Mucosa of stomach (tissue), 1 donor: ENCODE measurements at regions not wholly inside any gene's neighbourhood (a gene's known extent, or its start where the extent isn't known, plus 50 kb on each side); places are given as distances from the start of the nearest gene placed in this dataset.

Source experiments
- H3K27me3 ChIP-seq: one replicate; pipeline ENCODE4 v1.7.0; 2013; ENCODE audit warnings: mild to moderate bottlenecking, low read length; ENCODE audit not compliant: control insufficient read depth, insufficient read depth
- H3K36me3 ChIP-seq: one replicate; pipeline ENCODE4 v1.7.0; 2013; ENCODE audit warnings: low read length; ENCODE audit not compliant: control insufficient read depth, insufficient read depth
- H3K4me1 ChIP-seq: one replicate; pipeline ENCODE4 v1.7.0; 2013; ENCODE audit warnings: mild to moderate bottlenecking, low read length; ENCODE audit not compliant: control insufficient read depth, insufficient read depth
- H3K4me3 ChIP-seq: one replicate; pipeline ENCODE4 v1.7.0; 2013; ENCODE audit warnings: low read length
- H3K9ac ChIP-seq: one replicate; pipeline ENCODE4 v1.7.0; 2013; ENCODE audit warnings: mild to moderate bottlenecking, low read length, moderate library complexity
- H3K9me3 ChIP-seq: one replicate; pipeline ENCODE4 v1.7.0; 2013; ENCODE audit warnings: mild to moderate bottlenecking, low read length, moderate library complexity; ENCODE audit not compliant: control insufficient read depth
- donor health status: Pancreatic carcinoma.

DNA sequence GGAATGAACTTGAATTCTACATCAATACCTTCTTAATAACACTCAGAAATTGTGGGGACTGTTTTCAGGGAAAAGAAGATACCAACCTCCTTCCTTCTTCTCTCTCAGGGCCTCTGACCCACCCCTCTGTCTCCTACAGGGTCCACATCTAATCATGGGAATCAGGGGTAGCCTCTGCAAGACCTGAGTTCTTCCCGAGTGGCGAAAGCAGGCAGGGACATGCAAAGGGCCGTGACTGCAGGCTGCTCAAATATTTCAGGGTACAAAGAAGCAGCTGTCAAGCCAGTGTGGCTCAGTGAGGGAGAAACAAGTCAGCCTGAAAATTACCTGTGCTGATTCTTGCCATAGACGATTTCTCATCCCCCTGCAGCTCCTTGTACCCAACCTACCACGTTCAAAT is 123.1 kb upstream of the PARP11 start:
- no peaks in the 10 kb centered on the region for H3K36me3 ChIP-seq

DNA sequence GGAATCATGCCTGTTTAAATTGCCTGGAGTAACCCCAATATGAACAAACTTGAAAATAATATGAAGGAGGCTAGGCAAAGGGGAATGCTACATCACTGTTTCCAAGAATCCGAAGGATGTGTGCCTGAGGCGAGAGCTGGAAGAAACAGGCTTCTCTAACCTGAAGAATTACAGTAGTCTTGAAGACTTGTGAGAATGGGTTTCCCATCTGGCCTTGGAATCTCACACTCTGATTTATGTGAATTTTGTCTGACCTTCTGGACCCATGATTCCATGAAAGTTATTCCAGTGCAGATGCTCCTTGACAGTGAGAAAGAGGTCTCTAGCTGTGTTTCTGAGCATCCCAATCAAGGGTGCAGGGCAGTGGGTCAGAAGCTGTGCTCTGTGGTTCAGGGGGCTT is 122.1 kb upstream of the PARP11 start:
- Histone ChIP-seq H3K9me3 (no peaks in the 10 kb centered on the region), H3K27me3 (peaks cover 4% of the 10 kb centered on the region), H3K36me3 (no peaks in the 10 kb centered on the region), H3K4me3 (no peak overlapping the region), H3K4me1 (peaks cover 7% of the 10 kb centered on the region), H3K9ac (no peak overlapping the region)

More for the DNA sequence above, 123.1 kb upstream of the PARP11 start:
- Histone ChIP-seq H3K4me3 (no peak overlapping the region), H3K4me1 (peaks cover 7% of the 10 kb centered on the region), H3K27me3 (no peaks in the 10 kb centered on the region), H3K9ac (no peak overlapping the region), H3K9me3 (no peaks in the 10 kb centered on the region)

GRCh38 chr12:3994500-3994899 is 121.3 kb upstream of the PARP11 start:
- Histone ChIP-seq H3K27me3 (peaks cover 4% of the 10 kb centered on the region), H3K4me3 (no peak overlapping the region), H3K4me1 (peaks cover 7% of the 10 kb centered on the region), H3K9ac (no peak overlapping the region), H3K36me3 (no peaks in the 10 kb centered on the region), H3K9me3 (no peaks in the 10 kb centered on the region)

DNA sequence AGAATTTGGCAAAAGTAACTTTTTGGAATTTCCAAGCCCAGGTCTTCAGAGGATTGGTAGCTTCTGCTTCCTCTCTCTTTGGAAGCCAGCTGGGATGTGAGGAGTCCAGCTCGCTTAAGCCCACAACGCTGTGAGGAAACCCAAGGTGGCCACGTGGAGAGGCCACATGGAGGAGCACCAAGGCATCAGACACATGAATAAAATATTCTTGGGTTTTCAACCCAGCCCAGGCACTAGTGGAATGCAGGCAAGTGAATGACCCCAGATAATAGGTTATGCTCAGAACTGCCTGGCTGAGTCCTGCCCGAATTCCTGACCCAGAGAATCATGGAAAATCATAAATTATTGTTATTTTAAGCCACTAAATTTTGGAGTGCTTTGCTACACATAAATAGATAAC is 119.7 kb upstream of the PARP11 start:
- no peak overlapping the region for H3K4me3 ChIP-seq
- peaks cover 8% of the 10 kb centered on the region for H3K27me3 ChIP-seq
- H3K9me3 ChIP-seq = no peaks in the 10 kb centered on the region
- no peaks in the 10 kb centered on the region for H3K4me1 ChIP-seq
- no peaks in the 10 kb centered on the region for H3K36me3 ChIP-seq
- H3K9ac ChIP-seq = no peak overlapping the region

DNA sequence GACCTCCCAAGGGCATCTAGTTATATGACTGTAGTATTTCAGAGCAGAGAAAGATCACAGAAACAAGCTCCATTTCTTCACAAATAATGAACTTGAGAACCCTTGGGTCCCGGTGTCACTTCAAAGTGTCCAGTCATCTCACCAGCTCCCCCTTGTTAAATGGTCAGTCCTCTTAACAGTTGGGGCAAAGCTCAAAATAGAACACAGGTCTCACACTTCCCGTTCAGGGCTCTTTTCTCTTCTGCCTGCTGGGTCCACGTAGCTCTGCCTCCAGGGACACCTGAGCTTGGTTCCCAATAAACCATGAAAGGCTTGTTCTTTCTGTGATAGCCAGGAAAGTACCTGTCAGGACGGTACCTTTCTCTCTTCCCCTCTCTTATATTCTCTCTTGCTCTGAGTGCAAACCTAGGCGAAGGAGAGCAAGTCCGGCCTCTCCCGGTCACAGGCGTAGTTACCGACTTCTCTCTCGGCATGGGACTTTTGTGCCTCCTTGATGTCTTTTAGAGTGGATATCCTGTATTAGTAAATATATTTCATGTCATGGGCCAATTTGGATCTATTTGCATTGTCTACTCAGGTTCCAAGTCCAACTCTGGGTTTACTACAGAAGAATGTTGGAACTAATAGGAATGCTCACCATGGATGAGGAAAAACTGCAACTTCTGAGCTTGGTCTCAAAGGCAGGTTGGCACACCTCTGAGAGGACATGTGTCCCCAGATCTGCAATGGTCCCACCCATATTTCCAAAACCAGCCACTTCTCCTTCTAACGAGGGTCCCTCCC is 118.8 kb upstream of the PARP11 start:
- H3K9me3 ChIP-seq = no peaks in the 10 kb centered on the region
- H3K27me3 ChIP-seq = peaks cover 8% of the 10 kb centered on the region
- no peak overlapping the region for H3K4me3 ChIP-seq
- H3K4me1 ChIP-seq = no peaks in the 10 kb centered on the region
- no peaks in the 10 kb centered on the region for H3K36me3 ChIP-seq
- H3K9ac ChIP-seq = no peak overlapping the region

GRCh38 chr12:3990501-3991280 is 117.5 kb upstream of the PARP11 start:
- peaks cover 8% of the 10 kb centered on the region for H3K27me3 ChIP-seq

GRCh38 chr12:3989218-3989550 is 116.0 kb upstream of the PARP11 start:
- peaks cover 8% of the 10 kb centered on the region for H3K27me3 ChIP-seq
- H3K9me3 ChIP-seq = no peaks in the 10 kb centered on the region
- H3K9ac ChIP-seq = no peak overlapping the region
- no peaks in the 10 kb centered on the region for H3K36me3 ChIP-seq
- no peaks in the 10 kb centered on the region for H3K4me1 ChIP-seq
- H3K4me3 ChIP-seq = no peak overlapping the region

More at GRCh38 chr12:3990501-3991280, 117.5 kb upstream of the PARP11 start:
- Histone ChIP-seq H3K4me3 (no peak overlapping the region), H3K9me3 (no peaks in the 10 kb centered on the region), H3K9ac (no peak overlapping the region), H3K4me1 (no peaks in the 10 kb centered on the region), H3K36me3 (no peaks in the 10 kb centered on the region)

DNA sequence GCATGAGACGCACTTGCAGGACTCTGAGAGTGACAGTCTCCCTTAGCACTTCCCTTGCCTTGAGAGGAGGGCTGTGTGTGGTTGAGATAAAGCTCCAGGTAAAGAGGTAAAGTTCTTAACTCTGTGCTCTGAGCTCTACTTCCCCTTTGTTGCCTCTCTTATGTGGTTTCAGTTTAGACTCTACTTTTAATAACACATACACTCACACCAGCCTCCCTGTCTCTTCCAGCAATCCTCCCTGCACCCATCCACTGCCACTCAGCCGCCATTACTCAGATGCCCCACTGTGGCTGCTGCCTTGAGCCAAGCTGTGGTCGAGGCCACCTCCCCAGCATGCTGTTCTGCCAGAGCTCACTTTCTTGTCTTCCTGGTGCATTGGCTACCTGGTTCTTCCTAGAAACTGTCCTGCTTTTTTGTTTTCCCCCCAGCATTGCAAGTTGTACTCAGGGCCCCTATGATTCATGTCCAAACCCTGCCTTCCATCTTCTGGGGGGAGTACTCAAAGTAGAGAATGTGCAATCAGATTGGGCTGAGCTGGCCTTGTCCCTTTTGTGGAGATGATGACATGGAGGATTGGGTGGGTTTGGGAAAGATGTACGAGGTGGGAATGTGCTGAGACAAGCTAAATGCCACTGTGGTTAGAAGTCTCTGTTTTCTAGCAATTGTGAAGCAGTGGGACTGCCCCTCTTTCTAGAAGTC is 115.5 kb upstream of the PARP11 start:
- Histone ChIP-seq H3K9me3 (no peaks in the 10 kb centered on the region), H3K4me3 (no peak overlapping the region), H3K4me1 (no peaks in the 10 kb centered on the region), H3K9ac (no peak overlapping the region), H3K36me3 (no peaks in the 10 kb centered on the region), H3K27me3 (peaks cover 8% of the 10 kb centered on the region)

GRCh38 chr12:3987571-3987970 is 114.4 kb upstream of the PARP11 start:
- H3K4me1 ChIP-seq = no peaks in the 10 kb centered on the region
- H3K9me3 ChIP-seq = no peaks in the 10 kb centered on the region
- H3K9ac ChIP-seq = no peak overlapping the region
- H3K36me3 ChIP-seq = no peaks in the 10 kb centered on the region
- no peak overlapping the region for H3K4me3 ChIP-seq
- peaks cover 8% of the 10 kb centered on the region for H3K27me3 ChIP-seq

GRCh38 chr12:3980504-3981272 is 107.5 kb upstream of the PARP11 start:
- no peaks in the 10 kb centered on the region for H3K36me3 ChIP-seq
- no peaks in the 10 kb centered on the region for H3K4me1 ChIP-seq
- H3K4me3 ChIP-seq = no peak overlapping the region
- H3K9me3 ChIP-seq = no peaks in the 10 kb centered on the region
- H3K27me3 ChIP-seq = no peaks in the 10 kb centered on the region
- no peak overlapping the region for H3K9ac ChIP-seq

GRCh38 chr12:3977621-3978020 is 104.4 kb upstream of the PARP11 start:
- no peak overlapping the region for H3K9ac ChIP-seq
- no peaks in the 10 kb centered on the region for H3K4me1 ChIP-seq

More at GRCh38 chr12:3977621-3978020, 104.4 kb upstream of the PARP11 start:
- Histone ChIP-seq H3K4me3 (no peak overlapping the region), H3K9me3 (no peaks in the 10 kb centered on the region), H3K27me3 (no peaks in the 10 kb centered on the region), H3K36me3 (no peaks in the 10 kb centered on the region)
